ENCODE measurements at regions not wholly inside any gene's neighbourhood (a gene's known extent, or its start where the extent isn't known, plus 50 kb on each side); places are given as distances from the start of the nearest gene placed in this dataset.
"Not testable (repeated sequence)": the region's sequence is repeated elsewhere in the genome, so short reads cannot be mapped to it uniquely, and the experiment has no call there.

DNA sequence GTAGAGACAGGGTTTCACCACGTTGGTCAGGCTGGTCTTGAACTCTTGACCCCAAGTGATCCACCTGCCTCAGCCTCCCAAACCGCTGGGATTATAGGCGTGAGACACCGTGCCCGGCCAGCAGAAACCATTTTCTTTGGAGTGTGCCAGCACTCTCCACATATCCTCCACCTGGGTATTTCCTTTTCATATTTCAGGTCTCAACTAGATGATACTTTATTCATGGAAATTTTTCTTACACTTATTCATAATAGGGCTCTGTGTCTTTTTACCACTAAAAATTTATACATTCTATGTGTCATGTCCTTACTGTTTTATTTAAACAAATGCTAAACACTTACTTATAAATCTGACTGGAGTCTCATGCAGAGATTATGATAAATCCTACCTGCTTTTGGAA lies 305.9 kb downstream of the PCDH20 start:
- Histone ChIP-seq H3K36me3 (no peaks in the 10 kb centered on the region), H3K27ac (no peak overlapping the region), H3K27me3 (no peaks in the 10 kb centered on the region), H3K4me1 (ENCODE audit: low read depth) (no peaks in the 10 kb centered on the region), H3K9me3 (ENCODE audit: low read depth) (no peaks in the 10 kb centered on the region), H3K4me3 (no peak overlapping the region)
- no peak for DNase-seq (ENCODE audit: low read depth in 1 of 2, low spot score in 1 of 2)
- TF ChIP-seq, protein P1, sequence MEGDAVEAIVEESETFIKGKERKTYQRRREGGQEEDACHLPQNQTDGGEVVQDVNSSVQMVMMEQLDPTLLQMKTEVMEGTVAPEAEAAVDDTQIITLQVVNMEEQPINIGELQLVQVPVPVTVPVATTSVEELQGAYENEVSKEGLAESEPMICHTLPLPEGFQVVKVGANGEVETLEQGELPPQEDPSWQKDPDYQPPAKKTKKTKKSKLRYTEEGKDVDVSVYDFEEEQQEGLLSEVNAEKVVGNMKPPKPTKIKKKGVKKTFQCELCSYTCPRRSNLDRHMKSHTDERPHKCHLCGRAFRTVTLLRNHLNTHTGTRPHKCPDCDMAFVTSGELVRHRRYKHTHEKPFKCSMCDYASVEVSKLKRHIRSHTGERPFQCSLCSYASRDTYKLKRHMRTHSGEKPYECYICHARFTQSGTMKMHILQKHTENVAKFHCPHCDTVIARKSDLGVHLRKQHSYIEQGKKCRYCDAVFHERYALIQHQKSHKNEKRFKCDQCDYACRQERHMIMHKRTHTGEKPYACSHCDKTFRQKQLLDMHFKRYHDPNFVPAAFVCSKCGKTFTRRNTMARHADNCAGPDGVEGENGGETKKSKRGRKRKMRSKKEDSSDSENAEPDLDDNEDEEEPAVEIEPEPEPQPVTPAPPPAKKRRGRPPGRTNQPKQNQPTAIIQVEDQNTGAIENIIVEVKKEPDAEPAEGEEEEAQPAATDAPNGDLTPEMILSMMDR (IDR thresholded peaks at IDR 0.05; ENCODE audit: low read depth, low read length) = no peak

GRCh38 chr13:61107989-61108388 lies 307.7 kb downstream of the PCDH20 start:
- Histone ChIP-seq H3K4me3 (no peak overlapping the region), H3K27ac (no peak overlapping the region), H3K27me3 (no peaks in the 10 kb centered on the region), H3K9me3 (ENCODE audit: low read depth) (no peaks in the 10 kb centered on the region), H3K4me1 (ENCODE audit: low read depth) (no peaks in the 10 kb centered on the region), H3K36me3 (no peaks in the 10 kb centered on the region)
- TF ChIP-seq, protein P1 (IDR thresholded peaks at IDR 0.05; ENCODE audit: low read depth, low read length) = no peak
- no peak for DNase-seq (ENCODE audit: low read depth in 1 of 2, low spot score in 1 of 2)

GRCh38 chr13:61095885-61096284 lies 319.8 kb downstream of the PCDH20 start:
- TF ChIP-seq, protein P1 (IDR thresholded peaks at IDR 0.05; ENCODE audit: low read depth, low read length) = no peak
- H3K4me3 ChIP-seq = no peak overlapping the region
- DNase-seq (ENCODE audit: low read depth in 1 of 2, low spot score in 1 of 2) = no peak
- peaks cover 14% of the 10 kb centered on the region for H3K4me1 ChIP-seq (ENCODE audit: low read depth)
- no peaks in the 10 kb centered on the region for H3K36me3 ChIP-seq
- H3K9me3 ChIP-seq (ENCODE audit: low read depth) = no peaks in the 10 kb centered on the region
- no peak overlapping the region for H3K27ac ChIP-seq
- H3K27me3 ChIP-seq = no peaks in the 10 kb centered on the region

DNA sequence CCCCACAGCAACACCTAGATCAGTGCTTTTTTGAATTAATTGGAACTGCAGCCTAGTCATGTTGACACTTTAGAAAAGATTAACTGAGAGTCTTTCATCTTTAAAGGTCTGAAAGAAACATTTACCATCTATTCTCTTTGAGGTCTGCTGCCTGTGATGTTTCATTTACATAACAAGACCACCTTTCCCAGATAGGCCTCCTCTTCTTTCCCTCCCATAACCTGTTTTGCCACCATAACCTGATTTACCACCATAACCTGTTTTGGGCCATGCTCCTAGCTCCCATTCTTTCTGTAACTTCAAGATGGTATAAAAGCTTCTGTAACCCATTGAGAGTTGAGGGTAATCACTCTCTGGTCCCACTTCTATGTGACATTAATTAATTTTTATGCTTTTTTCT lies 320.8 kb downstream of the PCDH20 start:
- H3K4me3 ChIP-seq = no peak overlapping the region
- no peaks in the 10 kb centered on the region for H3K36me3 ChIP-seq
- DNase-seq (ENCODE audit: low read depth in 1 of 2, low spot score in 1 of 2) = no peak
- peaks cover 14% of the 10 kb centered on the region for H3K4me1 ChIP-seq (ENCODE audit: low read depth)
- H3K9me3 ChIP-seq (ENCODE audit: low read depth) = no peaks in the 10 kb centered on the region
- TF ChIP-seq, protein P1 (IDR thresholded peaks at IDR 0.05; ENCODE audit: low read depth, low read length) = no peak
- no peaks in the 10 kb centered on the region for H3K27me3 ChIP-seq
- H3K27ac ChIP-seq = no peak overlapping the region

DNA sequence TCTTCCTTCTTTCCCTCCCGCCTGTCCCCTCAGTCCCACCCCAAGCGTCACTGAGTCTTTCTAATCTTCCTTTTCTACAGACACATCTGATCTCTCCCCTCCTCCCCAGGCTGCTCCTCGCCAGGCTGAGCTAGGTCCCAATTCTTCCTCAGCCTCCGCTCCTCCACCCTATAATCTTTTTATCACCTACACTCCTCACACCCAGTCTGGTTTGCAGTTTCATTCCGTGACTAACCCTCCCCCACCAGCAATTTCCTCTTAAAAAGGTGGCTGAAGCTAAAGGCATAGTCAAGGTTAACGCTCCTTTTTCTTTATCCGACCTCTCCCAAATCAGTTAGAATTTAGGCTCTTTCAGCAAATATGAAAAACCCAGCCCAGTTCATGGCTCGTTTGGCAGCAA lies 325.8 kb downstream of the PCDH20 start:
- H3K36me3 ChIP-seq; H3K4me3 ChIP-seq; H3K9me3 ChIP-seq (ENCODE audit: low read depth); H3K4me1 ChIP-seq (ENCODE audit: low read depth); H3K27ac ChIP-seq; DNase-seq (ENCODE audit: low read depth in 1 of 2, low spot score in 1 of 2); H3K27me3 ChIP-seq: not testable (repeated sequence)

GRCh38 chr13:61086087-61086486 lies 329.6 kb downstream of the PCDH20 start:
- H3K4me1 ChIP-seq (ENCODE audit: low read depth) = no peaks in the 10 kb centered on the region
- H3K4me3 ChIP-seq = no peak overlapping the region
- no peak for DNase-seq (ENCODE audit: low read depth in 1 of 2, low spot score in 1 of 2)
- H3K36me3 ChIP-seq = no peaks in the 10 kb centered on the region
- TF ChIP-seq, protein P1 (IDR thresholded peaks at IDR 0.05; ENCODE audit: low read depth, low read length) = no peak
- H3K9me3 ChIP-seq (ENCODE audit: low read depth) = no peaks in the 10 kb centered on the region
- H3K27me3 ChIP-seq = no peaks in the 10 kb centered on the region
- no peak overlapping the region for H3K27ac ChIP-seq

Measured in cardiac muscle cell (in vitro differentiated cells and primary cell).